GM21619 (cell line): ENCODE measurements at regions not wholly inside any gene's neighbourhood (a gene's known extent, or its start where the extent isn't known, plus 50 kb on each side); places are given as distances from the start of the nearest gene placed in this dataset.
A peak's percentile ranks its signal among the peaks of the same experiment; 100 is the strongest.
"Not testable (repeated sequence)": the region's sequence is repeated elsewhere in the genome, so short reads cannot be mapped to it uniquely, and the experiment has no call there.

Experiments used
- ATAC-seq: cut with Tn5 transposase; IDR thresholded peaks from one replicate; pipeline ENCODE4 v1.9.1; 2021; ENCODE audit not compliant: unreplicated experiment

DNA sequence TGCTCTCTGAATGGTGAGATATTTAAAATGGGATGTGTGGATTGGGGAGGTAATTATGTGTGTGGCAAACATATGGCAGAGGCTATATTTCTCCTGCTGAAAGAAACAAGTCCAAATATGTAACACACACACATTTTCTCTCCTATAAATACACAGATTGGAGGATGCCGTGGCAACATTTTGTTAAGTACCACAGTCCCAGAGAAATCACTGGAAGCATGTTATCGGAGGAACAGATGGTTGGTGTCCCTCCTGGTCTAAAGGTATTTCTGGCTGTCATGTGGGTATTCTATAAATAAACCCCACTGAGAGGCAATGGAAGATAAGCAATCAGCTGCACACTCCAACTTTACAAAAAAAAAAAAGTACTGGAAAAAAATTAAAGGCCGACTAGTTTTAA is 528.3 kb upstream of the BOD1L1 start:
- no peak for ATAC-seq

GRCh38 chr4:14157262-14157661 is 529.7 kb upstream of the BOD1L1 start:
- peak; percentile 54 for ATAC-seq

DNA sequence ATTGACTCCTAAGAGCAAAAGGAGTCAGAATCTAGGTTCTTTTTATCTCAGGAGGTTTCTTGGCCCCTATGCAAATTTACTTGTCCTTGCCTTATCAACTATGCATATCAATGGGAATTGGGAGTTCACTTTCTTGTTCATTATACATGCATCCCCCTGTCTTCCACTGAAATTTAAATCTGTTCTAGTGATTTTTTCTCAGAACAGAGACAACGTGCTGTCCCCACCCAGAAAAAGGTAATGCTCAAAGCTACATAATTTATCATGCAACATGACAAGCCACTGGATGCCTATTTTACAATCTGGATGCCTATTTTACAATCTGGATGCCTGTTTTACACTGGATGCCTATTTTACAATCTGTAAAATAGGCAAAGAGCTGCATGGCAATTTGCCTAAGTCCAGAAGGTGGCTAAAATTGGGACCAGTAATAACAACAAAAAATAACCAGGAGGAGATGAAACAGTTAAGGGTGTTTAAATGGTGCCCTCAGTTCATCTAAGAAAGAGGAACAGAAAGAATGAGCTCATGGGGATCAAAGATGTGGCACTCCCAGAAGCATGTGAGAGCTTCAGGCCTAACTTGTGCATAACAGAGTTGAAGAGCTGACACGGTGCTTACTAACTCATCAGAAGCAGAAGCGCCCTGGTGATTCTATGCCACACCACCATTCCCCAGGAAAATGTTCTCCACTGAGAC is 537.8 kb upstream of the BOD1L1 start:
- peak; percentile 99 for ATAC-seq

DNA sequence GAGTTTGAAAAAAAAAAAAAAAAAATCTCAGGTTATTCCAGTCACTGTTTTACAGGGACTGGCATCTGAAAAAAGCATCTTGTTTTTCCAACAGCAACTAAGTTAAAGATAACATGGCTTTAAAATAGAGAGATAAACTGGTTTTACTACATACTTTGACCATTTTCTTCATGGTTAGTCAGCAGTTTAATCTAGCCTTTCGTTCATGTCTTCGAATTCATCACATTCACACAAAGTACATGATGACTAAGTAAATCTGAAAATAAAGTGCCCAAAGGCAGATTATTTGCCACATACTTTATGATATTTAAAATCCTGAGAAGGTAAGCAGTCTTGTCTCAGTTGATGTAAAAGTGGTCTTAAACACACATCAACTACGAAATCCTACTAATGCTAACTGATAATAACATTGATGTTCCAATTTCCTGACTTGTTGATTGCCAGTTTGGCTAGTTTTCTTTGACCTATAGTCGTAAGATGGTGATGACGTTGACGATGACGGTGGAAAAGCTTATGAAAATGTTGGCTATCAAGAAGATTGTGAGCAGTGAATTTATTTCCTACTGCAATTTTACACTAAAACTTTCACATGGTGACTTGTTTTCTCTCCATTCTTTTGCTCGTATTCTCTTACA is 540.5 kb upstream of the BOD1L1 start:
- ATAC-seq = no peak

DNA sequence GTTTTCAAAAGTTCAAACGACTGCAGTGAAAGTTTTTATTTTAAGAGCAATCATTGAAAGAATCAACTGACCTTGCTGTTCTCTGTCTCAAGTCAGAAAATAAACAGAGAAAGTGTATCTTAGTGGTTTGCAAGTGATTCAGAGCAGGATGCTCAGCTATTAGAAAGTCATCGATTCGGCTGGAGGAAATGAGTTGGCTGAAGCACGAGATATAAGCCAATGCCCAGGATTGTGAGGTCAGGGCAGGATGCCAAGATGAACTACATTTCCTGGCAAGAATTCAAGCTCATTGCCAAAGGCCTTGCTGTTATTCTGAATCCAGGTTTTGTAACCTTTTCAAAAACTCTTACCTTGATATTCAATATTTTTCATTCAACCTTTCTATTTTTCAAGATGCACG is 541.4 kb upstream of the BOD1L1 start:
- peak; percentile 66 for ATAC-seq

DNA sequence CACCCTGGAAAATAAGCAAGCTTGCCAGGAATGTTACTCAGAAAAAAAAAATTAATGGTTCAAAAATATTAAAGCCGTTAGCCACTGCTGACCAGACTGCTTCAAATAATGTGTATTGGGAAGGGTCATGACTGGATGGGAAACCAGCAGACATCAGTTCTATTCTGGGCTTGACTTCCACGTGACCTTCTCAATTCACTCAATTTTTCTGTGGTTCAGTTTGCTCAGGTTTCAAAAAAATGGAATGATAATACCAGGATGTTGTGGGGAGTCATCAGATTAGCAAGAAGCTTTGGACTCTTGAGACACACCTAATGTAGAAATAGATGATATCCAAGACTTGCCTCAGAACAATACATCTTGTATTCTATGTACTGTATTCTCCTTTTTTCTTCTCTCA is 541.9 kb upstream of the BOD1L1 start:
- ATAC-seq = no peak

- ATAC-seq = not testable (repeated sequence)
Measured at GRCh38 chr4:14169940-14170339, 542.4 kb upstream of the BOD1L1 start.

- no peak for ATAC-seq
Measured at GRCh38 chr4:14176613-14177012, 549.1 kb upstream of the BOD1L1 start.

GRCh38 chr4:14177987-14178386 is 550.5 kb upstream of the BOD1L1 start:
- peak; percentile 77 for ATAC-seq

GRCh38 chr4:14178421-14178820 is 550.9 kb upstream of the BOD1L1 start:
- ATAC-seq = peak; percentile 68

- no peak for ATAC-seq
Measured at GRCh38 chr4:14180166-14180565, 552.6 kb upstream of the BOD1L1 start.

DNA sequence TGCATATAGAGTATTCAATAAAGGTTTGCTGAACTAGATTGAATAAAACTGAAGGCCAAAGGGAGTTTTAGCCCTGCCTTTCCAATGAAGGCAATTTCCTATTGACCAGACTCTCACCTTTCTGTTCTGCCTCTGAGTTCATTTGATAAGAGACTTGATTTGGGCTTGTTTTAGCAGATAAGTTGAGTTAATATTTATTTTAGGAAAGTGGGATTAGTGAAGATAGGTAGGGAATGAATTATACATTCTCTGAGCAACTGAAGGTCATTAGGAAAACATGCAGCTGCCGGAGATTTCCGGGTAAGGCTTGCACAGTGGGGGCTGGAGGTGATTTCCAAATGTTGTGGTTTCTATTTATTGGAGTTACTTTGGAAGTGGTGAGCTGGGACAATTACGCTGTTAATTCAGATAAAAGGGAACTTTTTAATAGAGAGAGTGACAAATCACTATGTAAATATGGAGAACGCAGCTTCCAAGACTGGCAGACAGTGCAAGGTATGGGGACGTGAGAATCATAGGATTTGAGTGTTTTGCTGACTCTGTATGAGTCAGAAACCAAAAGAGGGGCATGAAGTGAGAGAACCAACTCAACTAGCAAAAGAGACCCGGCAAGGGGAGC is 553.6 kb upstream of the BOD1L1 start:
- ATAC-seq = no peak

- ATAC-seq = no peak
Measured at GRCh38 chr4:14182148-14182547, 554.6 kb upstream of the BOD1L1 start.

- ATAC-seq = no peak
Measured at GRCh38 chr4:14184265-14184664, 556.7 kb upstream of the BOD1L1 start.

- no peak for ATAC-seq
Measured at GRCh38 chr4:14184767-14185166, 557.2 kb upstream of the BOD1L1 start.

GRCh38 chr4:14188214-14188613 is 560.7 kb upstream of the BOD1L1 start:
- no peak for ATAC-seq

DNA sequence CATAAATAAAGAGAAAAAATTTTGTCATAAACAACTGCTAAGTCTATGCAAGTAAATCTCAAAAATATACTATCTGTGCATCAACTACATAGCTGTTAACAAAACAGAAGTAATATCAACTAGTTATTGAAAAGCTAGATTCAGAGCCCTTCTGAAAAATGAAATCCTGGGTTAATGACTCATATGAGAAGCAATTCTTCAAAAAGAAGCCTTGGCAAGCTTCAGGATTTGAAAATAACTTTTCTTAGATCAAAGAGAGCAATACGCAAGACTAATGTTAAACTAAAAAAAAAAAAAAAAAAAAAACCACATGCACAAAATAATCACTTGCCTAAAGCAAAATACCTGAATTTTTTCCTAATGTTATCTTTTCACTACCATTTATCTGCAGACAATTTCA is 566.1 kb upstream of the BOD1L1 start:
- no peak for ATAC-seq

GRCh38 chr4:14196131-14196530 is 568.6 kb upstream of the BOD1L1 start:
- no peak for ATAC-seq

GRCh38 chr4:14215116-14215770 is 587.7 kb upstream of the BOD1L1 start:
- ATAC-seq = no peak

DNA sequence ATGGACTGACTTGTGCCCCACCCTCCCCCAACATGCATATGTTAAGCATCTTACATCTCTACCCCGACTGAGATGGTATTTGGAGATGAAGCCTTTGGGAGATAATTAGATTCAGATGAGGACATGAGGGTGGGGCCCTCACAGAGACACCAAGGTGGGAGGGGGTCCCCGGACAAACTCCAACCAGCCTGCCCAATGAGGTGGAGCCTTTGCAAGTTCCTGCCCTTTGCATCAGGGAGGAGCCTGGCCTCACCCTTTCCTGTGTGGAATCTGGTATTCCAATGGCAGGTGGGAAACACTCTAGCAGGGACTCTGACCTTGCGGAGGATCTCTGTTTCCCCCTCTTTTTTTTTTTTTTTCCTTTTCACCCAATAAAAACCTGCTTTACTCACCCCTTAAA is 589.9 kb upstream of the BOD1L1 start:
- no peak for ATAC-seq

GRCh38 chr4:14218641-14219040 is 591.1 kb upstream of the BOD1L1 start:
- ATAC-seq = no peak

- no peak for ATAC-seq
Measured at GRCh38 chr4:14221176-14221575, 593.7 kb upstream of the BOD1L1 start.
